A673 (cell line): ENCODE measurements at regions not wholly inside any gene's neighbourhood (a gene's known extent, or its start where the extent isn't known, plus 50 kb on each side); places are given as distances from the start of the nearest gene placed in this dataset.

Experiments
- BruUV-seq: library from RNA; stranded (reverse); fragments of 400-500 nt; replicated peaks from 2 replicates; lab custom pipeline; 2021; lab: Mats Ljungman, UMichigan
- CTCF ChIA-PET: fragments of 300-600 bp; sonication (Branson Sonifier 250); formaldehyde crosslinking; loops from one replicate; lab custom pipeline; 2022; ENCODE audit warnings: antibody characterized with exemption; lab: Charles Lee
- POLR2A ChIA-PET: fragments of 300-600 bp; sonication (Branson Sonifier 250); formaldehyde crosslinking; loops from one replicate; lab custom pipeline; 2022; ENCODE audit warnings: antibody characterized with exemption; ENCODE audit not compliant: low non-redundant PET; lab: Charles Lee
- DNase-seq: peaks from one replicate; pipeline ENCODE4 v3.0.0-alpha.2; 2015; ENCODE audit warnings: low spot score
- H3K27ac ChIP-seq: fragments of 200-600 bp; sonication (generic); 2 replicates; pipeline ENCODE4 v1.5.1; 2016; ENCODE audit warnings: mixed run types, low read depth, mild to moderate bottlenecking, mixed read lengths, antibody characterized with exemption, low read length; ENCODE audit not compliant: poor library complexity, severe bottlenecking
- H3K27me3 ChIP-seq: fragments of 200-600 bp; sonication (generic); replicated peaks from 2 replicates; pipeline ENCODE4 v1.6.1; 2017; ENCODE audit warnings: mixed run types, low read depth, mild to moderate bottlenecking, mixed read lengths, antibody characterized with exemption, low read length; ENCODE audit not compliant: insufficient read depth, poor library complexity
- H3K36me3 ChIP-seq: fragments of 200-600 bp; sonication (generic); 2 replicates; pipeline ENCODE4 v1.6.1; 2016; ENCODE audit warnings: mixed run types, mild to moderate bottlenecking, mixed read lengths, antibody characterized with exemption, low read length; ENCODE audit not compliant: insufficient read depth, poor library complexity, severe bottlenecking
- H3K4me1 ChIP-seq: fragments of 200-600 bp; sonication (generic); 2 replicates; pipeline ENCODE4 v1.6.1; 2017; ENCODE audit warnings: mixed run types, mild to moderate bottlenecking, mixed read lengths, antibody characterized with exemption, low read length; ENCODE audit not compliant: insufficient read depth, poor library complexity, severe bottlenecking
- H3K4me3 ChIP-seq: fragments of 200-600 bp; sonication (generic); 2 replicates; pipeline ENCODE4 v1.5.1; 2016; ENCODE audit warnings: low read depth, mixed run types, mild to moderate bottlenecking, mixed read lengths, low read length; ENCODE audit not compliant: poor library complexity, severe bottlenecking
- H3K9me3 ChIP-seq: fragments of 200-600 bp; sonication (generic); 2 replicates; pipeline ENCODE4 v1.6.1; 2016; ENCODE audit warnings: mixed run types, low read depth, mild to moderate bottlenecking, mixed read lengths, antibody characterized with exemption, low read length; ENCODE audit not compliant: poor library complexity, severe bottlenecking
- CTCF ChIP-seq: fragments of 300-800, 200-600 bp; sonication (generic); conservative IDR thresholded peaks from 2 replicates; pipeline ENCODE4 v1.5.1; 2017; ENCODE audit warnings: low read depth, mild to moderate bottlenecking, antibody characterized with exemption, low read length, moderate library complexity, mixed read lengths
- EZH2 ChIP-seq: fragments of 200-600 bp; sonication (generic); IDR thresholded peaks from 2 replicates; pipeline ENCODE4 v1.6.1; 2017; ENCODE audit warnings: borderline replicate concordance, low read depth, mild to moderate bottlenecking, mixed read lengths, antibody characterized with exemption, low read length; ENCODE audit not compliant: poor library complexity, severe bottlenecking
- intact Hi-C: fragments of 100-400 bp; cut with micrococcal nuclease; formaldehyde crosslinking; loops from one replicate; pipeline ENCODE4 v1.10.0; 2022; ENCODE audit not compliant: unreplicated experiment

- BruUV-seq, result no TSS peak
- Histone ChIP-seq H3K4me1 (peaks cover 48% of the 10 kb centered on the region), H3K4me3 (no peak overlapping the region), H3K36me3 (no peaks in the 10 kb centered on the region), H3K9me3 (no peaks in the 10 kb centered on the region), H3K27ac (peak overlapping the region; percentile 62), H3K27me3 (no peaks in the 10 kb centered on the region)
- ChIA-PET POLR2A (interaction anchor here (0.6 kb wide), 1 partner anchor 725 kb away, joined by 11 read pairs; no protein-coding TSS in a partner anchor), CTCF (no interaction called here)
- DNase-seq, result peak; percentile 18
- intact Hi-C loops, result loop anchor here (1.0 to 2.0 kb wide), 2 partner anchors 9 to 51 kb away; partner anchors contain the start of gene ZNF516
- TF ChIP-seq EZH2, result no peak
Observed at GRCh38 chr18:76545433-76546087, 50.5 kb upstream of the ZNF516 start.

- H3K4me1 ChIP-seq, result peaks cover 48% of the 10 kb centered on the region
- CTCF ChIA-PET, result no interaction called here
- peak overlapping the region; percentile 62 for H3K27ac ChIP-seq
- peak; percentile 84 for DNase-seq
- H3K27me3 ChIP-seq, result no peaks in the 10 kb centered on the region
- H3K36me3 ChIP-seq, result no peaks in the 10 kb centered on the region
- TF ChIP-seq EZH2, result no peak
- TF ChIP-seq CTCF, result no peak
- POLR2A ChIA-PET, result no interaction called here
- no peaks in the 10 kb centered on the region for H3K9me3 ChIP-seq
- intact Hi-C loops, result loop anchor here (2.0 kb wide), 1 partner anchor 50 kb away; the partner anchor contains the start of gene ZNF516
- no peak overlapping the region for H3K4me3 ChIP-seq
- BruUV-seq, result no TSS peak
Observed at GRCh38 chr18:76544511-76545345, 49.7 kb upstream of the ZNF516 start.
